Upper lobe of left lung (tissue), 4 donors: ENCODE measurements at regions not wholly inside any gene's neighbourhood (a gene's known extent, or its start where the extent isn't known, plus 50 kb on each side); places are given as distances from the start of the nearest gene placed in this dataset.

Experiments used
- CTCF ChIP-seq, 6 experiments: fragments of 450-650 bp in 4 of 6; fragments of 200-600 bp in 2 of 6; sonication (generic) in 2 of 6; IDR thresholded peaks; one replicate each; pipeline ENCODE4 v1.5.1; 2016 to 2019; ENCODE audit warnings: antibody characterized with exemption in 6 of 6
- POLR2AphosphoS5 ChIP-seq, 2 donors: sonication (generic); formaldehyde crosslinking; IDR thresholded peaks; one replicate each; pipeline ENCODE4 v1.5.1; 2017; ENCODE audit warnings: antibody characterized with exemption in 2 of 2

GRCh38 chr3:144052275-144052674, 80.7 kb downstream of the DIPK2A start:
- TF ChIP-seq CTCF (IDR thresholded peaks at IDR 0.05) (no peak), POLR2AphosphoS5 (IDR thresholded peaks at IDR 0.05) (no peak)
